KMS-11 (cell line): ENCODE measurements at regions not wholly inside any gene's neighbourhood (a gene's known extent, or its start where the extent isn't known, plus 50 kb on each side); places are given as distances from the start of the nearest gene placed in this dataset.

Experiments used
- H2AFZ ChIP-seq: fragments of 200-600 bp; sonication (generic); 2 replicates; pipeline ENCODE4 v1.6.1; 2016; ENCODE audit warnings: antibody characterized with exemption, mixed run types, low read depth
- H3K27ac ChIP-seq: fragments of 200-600 bp; sonication (generic); 2 replicates; pipeline ENCODE4 v1.6.1; 2016; ENCODE audit warnings: mild to moderate bottlenecking, mixed run types
- H3K27me3 ChIP-seq: fragments of 200-600 bp; sonication (generic); 2 replicates; pipeline ENCODE4 v1.6.1; 2017; ENCODE audit warnings: mild to moderate bottlenecking, low read depth, mixed run types, moderate library complexity; ENCODE audit not compliant: insufficient read depth
- H3K36me3 ChIP-seq: fragments of 200-600 bp; sonication (generic); 2 replicates; pipeline ENCODE4 v1.6.1; 2017; ENCODE audit warnings: mild to moderate bottlenecking, mixed run types; ENCODE audit not compliant: insufficient read depth
- H3K4me1 ChIP-seq: fragments of 200-600 bp; sonication (generic); 2 replicates; pipeline ENCODE4 v1.6.1; 2016; ENCODE audit warnings: mild to moderate bottlenecking, low read depth, mixed run types; ENCODE audit not compliant: poor library complexity, severe bottlenecking
- H3K4me2 ChIP-seq: fragments of 200-600 bp; sonication (generic); 2 replicates; pipeline ENCODE4 v1.7.0; 2016; ENCODE audit warnings: mild to moderate bottlenecking, mixed run types
- H3K4me3 ChIP-seq: fragments of 200-600 bp; sonication (generic); IDR thresholded peaks from 2 replicates; pipeline ENCODE4 v1.6.1; 2017; ENCODE audit warnings: low read depth, low read length, mixed read lengths; ENCODE audit not compliant: insufficient read depth
- H3K79me2 ChIP-seq: fragments of 200-600 bp; sonication (generic); 2 replicates; pipeline ENCODE4 v1.6.1; 2016; ENCODE audit warnings: low read depth, mixed run types; ENCODE audit not compliant: insufficient read depth
- H3K9ac ChIP-seq: fragments of 200-600 bp; sonication (generic); 2 replicates; pipeline ENCODE4 v1.6.1; 2016; ENCODE audit warnings: mild to moderate bottlenecking, mixed run types
- H4K20me1 ChIP-seq: fragments of 200-600 bp; sonication (generic); 2 replicates; pipeline ENCODE4 v1.6.1; 2016; ENCODE audit warnings: mild to moderate bottlenecking, mixed run types; ENCODE audit not compliant: insufficient read depth
- TF ChIP-seq, protein P1 (sequence below): fragments of 200-600 bp; sonication (generic); conservative IDR thresholded peaks from 2 replicates; pipeline ENCODE4 v1.6.1; 2017; ENCODE audit warnings: low read depth, mild to moderate bottlenecking, antibody characterized with exemption, low read length, moderate library complexity, mixed read lengths

DNA sequence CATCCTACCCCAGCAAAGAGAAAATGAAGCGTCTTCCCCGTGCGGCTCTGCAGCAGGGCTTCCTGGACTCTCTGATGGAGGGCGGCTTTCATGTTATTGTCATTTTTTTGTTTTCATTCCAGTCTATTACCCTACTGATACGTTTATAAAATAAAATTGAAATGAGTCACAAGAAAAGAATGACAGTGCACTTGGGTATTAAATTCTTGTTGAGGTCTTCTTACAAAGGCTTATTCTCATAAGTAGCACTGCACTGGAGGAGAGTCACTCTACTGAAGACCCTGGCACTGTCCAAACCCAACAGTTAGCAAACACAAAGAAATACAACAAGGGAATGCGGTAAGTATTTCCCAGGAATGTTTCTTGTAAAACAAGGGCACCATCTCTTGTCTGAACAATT is 379.3 kb downstream of the MAFB start:
- Histone ChIP-seq H3K4me1 (no peaks in the 10 kb centered on the region), H3K79me2 (no peaks in the 10 kb centered on the region), H3K27me3 (no peaks in the 10 kb centered on the region), H3K4me2 (no peak overlapping the region), H2AFZ (no peak overlapping the region), H3K27ac (no peak overlapping the region), H4K20me1 (no peaks in the 10 kb centered on the region), H3K36me3 (no peaks in the 10 kb centered on the region), H3K4me3 (no peak overlapping the region), H3K9ac (no peak overlapping the region)
- TF ChIP-seq, protein P1, sequence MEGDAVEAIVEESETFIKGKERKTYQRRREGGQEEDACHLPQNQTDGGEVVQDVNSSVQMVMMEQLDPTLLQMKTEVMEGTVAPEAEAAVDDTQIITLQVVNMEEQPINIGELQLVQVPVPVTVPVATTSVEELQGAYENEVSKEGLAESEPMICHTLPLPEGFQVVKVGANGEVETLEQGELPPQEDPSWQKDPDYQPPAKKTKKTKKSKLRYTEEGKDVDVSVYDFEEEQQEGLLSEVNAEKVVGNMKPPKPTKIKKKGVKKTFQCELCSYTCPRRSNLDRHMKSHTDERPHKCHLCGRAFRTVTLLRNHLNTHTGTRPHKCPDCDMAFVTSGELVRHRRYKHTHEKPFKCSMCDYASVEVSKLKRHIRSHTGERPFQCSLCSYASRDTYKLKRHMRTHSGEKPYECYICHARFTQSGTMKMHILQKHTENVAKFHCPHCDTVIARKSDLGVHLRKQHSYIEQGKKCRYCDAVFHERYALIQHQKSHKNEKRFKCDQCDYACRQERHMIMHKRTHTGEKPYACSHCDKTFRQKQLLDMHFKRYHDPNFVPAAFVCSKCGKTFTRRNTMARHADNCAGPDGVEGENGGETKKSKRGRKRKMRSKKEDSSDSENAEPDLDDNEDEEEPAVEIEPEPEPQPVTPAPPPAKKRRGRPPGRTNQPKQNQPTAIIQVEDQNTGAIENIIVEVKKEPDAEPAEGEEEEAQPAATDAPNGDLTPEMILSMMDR, result no peak

DNA sequence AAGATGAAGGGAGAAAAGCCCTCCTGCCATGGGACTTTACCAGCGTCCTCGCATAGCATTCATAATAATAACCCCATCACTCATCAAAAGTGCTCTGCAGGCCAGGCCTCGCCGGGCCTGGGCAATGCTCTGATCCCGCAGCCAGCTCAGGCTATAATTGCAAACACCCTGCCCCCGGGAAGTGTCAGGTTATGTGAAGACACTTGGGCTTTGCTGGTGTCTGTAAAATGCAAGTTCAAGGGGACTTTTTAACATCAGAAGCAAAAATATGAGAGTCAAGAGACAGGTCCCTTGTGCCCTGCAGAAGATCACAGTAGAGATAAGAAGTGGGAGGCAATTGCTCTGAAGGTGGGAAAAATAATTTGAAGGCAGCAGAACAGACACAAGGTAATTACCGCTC is 381.0 kb downstream of the MAFB start:
- no peaks in the 10 kb centered on the region for H3K79me2 ChIP-seq
- H3K27ac ChIP-seq, result no peak overlapping the region
- H4K20me1 ChIP-seq, result no peaks in the 10 kb centered on the region
- no peaks in the 10 kb centered on the region for H3K36me3 ChIP-seq
- TF ChIP-seq, protein P1, result no peak
- H3K4me1 ChIP-seq, result no peaks in the 10 kb centered on the region
- no peaks in the 10 kb centered on the region for H3K27me3 ChIP-seq
- no peak overlapping the region for H3K4me2 ChIP-seq
- no peak overlapping the region for H2AFZ ChIP-seq
- no peak overlapping the region for H3K9ac ChIP-seq
- no peak overlapping the region for H3K4me3 ChIP-seq

DNA sequence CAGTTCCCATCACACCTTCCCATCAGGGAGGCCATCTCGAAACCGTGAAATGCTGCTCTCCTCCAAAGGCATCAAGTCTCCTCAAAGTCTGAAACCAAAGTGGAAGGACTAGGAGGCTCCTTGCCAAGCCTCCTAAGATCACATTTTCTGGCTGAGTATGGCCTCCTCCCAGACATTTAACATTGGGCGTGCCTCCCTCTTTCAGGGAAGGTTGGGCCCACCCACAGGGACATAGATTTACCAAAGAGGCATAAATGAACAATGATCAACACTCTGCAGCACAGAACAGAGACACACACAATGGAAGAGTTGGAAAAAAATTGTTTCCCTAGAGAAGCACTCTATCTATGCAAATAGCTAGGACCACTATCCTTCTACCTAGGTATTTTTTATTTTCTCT is 381.8 kb downstream of the MAFB start:
- Histone ChIP-seq H3K36me3 (no peaks in the 10 kb centered on the region), H3K27me3 (no peaks in the 10 kb centered on the region), H3K27ac (no peak overlapping the region), H3K79me2 (no peaks in the 10 kb centered on the region), H2AFZ (no peak overlapping the region), H3K4me2 (no peak overlapping the region), H4K20me1 (no peaks in the 10 kb centered on the region), H3K4me1 (no peaks in the 10 kb centered on the region), H3K9ac (no peak overlapping the region), H3K4me3 (no peak overlapping the region)
- TF ChIP-seq, protein P1, result no peak

DNA sequence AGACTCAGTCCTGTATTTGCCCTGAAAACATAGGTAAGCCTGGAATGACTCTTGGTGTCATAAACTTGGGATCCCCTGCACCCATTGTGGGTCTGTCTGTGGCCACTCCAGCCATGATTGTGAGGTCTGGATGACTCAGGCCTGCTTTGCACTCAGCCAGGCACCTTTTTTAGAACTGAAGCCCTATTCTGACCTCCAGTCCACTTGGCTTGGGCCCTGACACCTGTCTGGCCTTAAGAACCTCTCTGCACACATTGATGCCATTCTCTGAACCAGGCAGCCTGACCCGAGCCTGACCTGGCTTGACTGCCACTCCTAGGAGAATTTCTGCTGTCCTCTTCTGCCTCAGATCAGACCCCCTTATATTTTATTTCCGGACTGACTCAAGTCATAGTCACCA is 383.7 kb downstream of the MAFB start:
- H4K20me1 ChIP-seq, result no peaks in the 10 kb centered on the region
- no peak overlapping the region for H3K27ac ChIP-seq
- no peaks in the 10 kb centered on the region for H3K36me3 ChIP-seq
- no peaks in the 10 kb centered on the region for H3K79me2 ChIP-seq
- no peak overlapping the region for H2AFZ ChIP-seq
- H3K9ac ChIP-seq, result no peak overlapping the region
- TF ChIP-seq, protein P1, result no peak
- H3K4me3 ChIP-seq, result no peak overlapping the region
- H3K4me1 ChIP-seq, result no peaks in the 10 kb centered on the region
- H3K27me3 ChIP-seq, result no peaks in the 10 kb centered on the region
- no peak overlapping the region for H3K4me2 ChIP-seq

DNA sequence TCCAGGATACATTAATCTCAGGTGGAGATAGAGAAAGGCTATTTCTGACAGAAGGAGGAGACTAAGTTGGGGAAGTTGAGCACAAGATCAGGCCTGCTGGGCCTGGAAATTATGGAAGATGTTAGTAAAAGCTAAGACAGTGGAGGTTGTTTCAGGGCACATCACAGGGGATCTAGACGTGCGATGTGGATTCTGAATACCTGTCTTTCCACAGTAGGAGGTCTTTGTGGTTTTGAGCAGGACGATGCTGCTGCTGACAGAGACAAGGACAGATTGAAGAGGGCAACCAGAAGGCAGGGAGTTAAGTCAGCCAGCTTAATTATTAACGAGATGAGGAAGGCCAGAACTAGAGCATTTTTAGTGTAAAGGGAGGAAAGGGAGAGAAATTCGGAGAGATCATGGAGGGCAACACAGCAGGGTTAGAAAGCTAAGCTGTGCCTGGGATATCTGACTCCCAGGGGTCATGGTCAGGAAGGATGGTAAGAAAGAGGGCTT is 384.9 kb downstream of the MAFB start:
- H3K36me3 ChIP-seq, result no peaks in the 10 kb centered on the region
- no peak overlapping the region for H3K4me2 ChIP-seq
- H3K4me1 ChIP-seq, result no peaks in the 10 kb centered on the region
- H3K79me2 ChIP-seq, result no peaks in the 10 kb centered on the region
- no peak overlapping the region for H3K9ac ChIP-seq
- no peaks in the 10 kb centered on the region for H3K27me3 ChIP-seq
- TF ChIP-seq, protein P1, result no peak
- no peak overlapping the region for H3K4me3 ChIP-seq
- no peaks in the 10 kb centered on the region for H4K20me1 ChIP-seq
- H2AFZ ChIP-seq, result no peak overlapping the region
- H3K27ac ChIP-seq, result no peak overlapping the region
